ENCODE measurements at regions not wholly inside any gene's neighbourhood (a gene's known extent, or its start where the extent isn't known, plus 50 kb on each side); places are given as distances from the start of the nearest gene placed in this dataset.
"Not testable (repeated sequence)": the region's sequence is repeated elsewhere in the genome, so short reads cannot be mapped to it uniquely, and the experiment has no call there.

GRCh38 chr22:49656883-49657274 lies 170.8 kb downstream of the BRD1 start:
- TF ChIP-seq POLR2AphosphoS5, EP300, CTCF (IDR thresholded peaks at IDR 0.05): not testable (repeated sequence)
